ENCODE measurements at regions not wholly inside any gene's neighbourhood (a gene's known extent, or its start where the extent isn't known, plus 50 kb on each side); places are given as distances from the start of the nearest gene placed in this dataset.

GRCh38 chr18:38115201-38115600 lies 549.6 kb upstream of the CELF4 start:
- Mint-ChIP-seq H3K4me1 (ENCODE audit: insufficient read depth, unreplicated experiment) (no peaks in the 10 kb centered on the region), H3K4me3 (ENCODE audit: unreplicated experiment) (no peak overlapping the region), H3K9me3 (ENCODE audit: unreplicated experiment) (no peaks in the 10 kb centered on the region), H3K36me3 (ENCODE audit: insufficient read depth, unreplicated experiment) (no peaks in the 10 kb centered on the region), H3K27me3 (ENCODE audit: insufficient read depth, unreplicated experiment) (no peaks in the 10 kb centered on the region), H3K27ac (ENCODE audit: low read depth, unreplicated experiment) (no peak overlapping the region)
- ChIA-PET POLR2A (no interaction called here), CTCF (no interaction called here)
- TF ChIP-seq, protein P1, sequence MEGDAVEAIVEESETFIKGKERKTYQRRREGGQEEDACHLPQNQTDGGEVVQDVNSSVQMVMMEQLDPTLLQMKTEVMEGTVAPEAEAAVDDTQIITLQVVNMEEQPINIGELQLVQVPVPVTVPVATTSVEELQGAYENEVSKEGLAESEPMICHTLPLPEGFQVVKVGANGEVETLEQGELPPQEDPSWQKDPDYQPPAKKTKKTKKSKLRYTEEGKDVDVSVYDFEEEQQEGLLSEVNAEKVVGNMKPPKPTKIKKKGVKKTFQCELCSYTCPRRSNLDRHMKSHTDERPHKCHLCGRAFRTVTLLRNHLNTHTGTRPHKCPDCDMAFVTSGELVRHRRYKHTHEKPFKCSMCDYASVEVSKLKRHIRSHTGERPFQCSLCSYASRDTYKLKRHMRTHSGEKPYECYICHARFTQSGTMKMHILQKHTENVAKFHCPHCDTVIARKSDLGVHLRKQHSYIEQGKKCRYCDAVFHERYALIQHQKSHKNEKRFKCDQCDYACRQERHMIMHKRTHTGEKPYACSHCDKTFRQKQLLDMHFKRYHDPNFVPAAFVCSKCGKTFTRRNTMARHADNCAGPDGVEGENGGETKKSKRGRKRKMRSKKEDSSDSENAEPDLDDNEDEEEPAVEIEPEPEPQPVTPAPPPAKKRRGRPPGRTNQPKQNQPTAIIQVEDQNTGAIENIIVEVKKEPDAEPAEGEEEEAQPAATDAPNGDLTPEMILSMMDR (IDR thresholded peaks at IDR 0.05; ENCODE audit: unreplicated experiment), result no peak
- intact Hi-C loops (cut with micrococcal nuclease), result no loop called here
- no peak for DNase-seq (ENCODE audit: unreplicated experiment)
- no TSS peak for BruUV-seq (replicated peaks)

DNA sequence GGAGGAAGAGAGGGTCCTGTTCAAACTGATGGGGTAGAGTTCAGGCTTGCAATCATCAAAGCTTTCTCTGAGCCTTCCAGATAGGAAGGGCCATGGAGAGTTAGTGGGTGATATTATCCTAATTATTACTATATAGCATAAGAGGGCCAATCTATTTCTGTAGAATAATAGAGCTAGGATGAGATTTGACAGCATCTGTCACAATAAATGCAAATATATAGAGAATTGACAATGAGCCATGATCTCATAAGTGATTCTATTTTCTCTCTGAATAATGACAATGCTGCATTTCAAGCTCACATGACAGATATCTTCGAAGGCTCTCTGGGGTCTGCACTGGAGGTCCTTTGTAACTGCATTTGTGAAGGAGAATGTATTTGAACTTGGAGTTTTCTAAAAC lies 521.9 kb upstream of the CELF4 start:
- no peak for DNase-seq (ENCODE audit: unreplicated experiment)
- peaks cover 31% of the 10 kb centered on the region for H3K27me3 Mint-ChIP-seq (ENCODE audit: insufficient read depth, unreplicated experiment)
- ChIA-PET POLR2A (no interaction called here), CTCF (no interaction called here)
- H3K27ac Mint-ChIP-seq (ENCODE audit: low read depth, unreplicated experiment), result no peak overlapping the region
- H3K36me3 Mint-ChIP-seq (ENCODE audit: insufficient read depth, unreplicated experiment), result no peaks in the 10 kb centered on the region
- TF ChIP-seq, protein P1 (IDR thresholded peaks at IDR 0.05; ENCODE audit: unreplicated experiment), result no peak
- H3K4me3 Mint-ChIP-seq (ENCODE audit: unreplicated experiment), result no peak overlapping the region
- H3K9me3 Mint-ChIP-seq (ENCODE audit: unreplicated experiment), result no peaks in the 10 kb centered on the region
- no peaks in the 10 kb centered on the region for H3K4me1 Mint-ChIP-seq (ENCODE audit: insufficient read depth, unreplicated experiment)
- intact Hi-C loops (cut with micrococcal nuclease), result no loop called here
- BruUV-seq (replicated peaks), result no TSS peak

GRCh38 chr18:38081516-38081915 lies 515.9 kb upstream of the CELF4 start:
- H3K4me1 Mint-ChIP-seq (ENCODE audit: insufficient read depth, unreplicated experiment), result no peaks in the 10 kb centered on the region
- H3K4me3 Mint-ChIP-seq (ENCODE audit: unreplicated experiment), result no peak overlapping the region
- TF ChIP-seq, protein P1 (IDR thresholded peaks at IDR 0.05; ENCODE audit: unreplicated experiment), result no peak
- H3K36me3 Mint-ChIP-seq (ENCODE audit: insufficient read depth, unreplicated experiment), result no peaks in the 10 kb centered on the region
- ChIA-PET POLR2A (interaction anchor here (0.5 kb wide), 1 partner anchor 179 kb away, joined by 4 read pairs; no protein-coding TSS in a partner anchor), CTCF (no interaction called here)
- peaks cover 42% of the 10 kb centered on the region for H3K27me3 Mint-ChIP-seq (ENCODE audit: insufficient read depth, unreplicated experiment)
- no peak overlapping the region for H3K27ac Mint-ChIP-seq (ENCODE audit: low read depth, unreplicated experiment)
- no peak for DNase-seq (ENCODE audit: unreplicated experiment)
- no TSS peak for BruUV-seq (replicated peaks)
- intact Hi-C loops (cut with micrococcal nuclease), result no loop called here
- no peaks in the 10 kb centered on the region for H3K9me3 Mint-ChIP-seq (ENCODE audit: unreplicated experiment)

DNA sequence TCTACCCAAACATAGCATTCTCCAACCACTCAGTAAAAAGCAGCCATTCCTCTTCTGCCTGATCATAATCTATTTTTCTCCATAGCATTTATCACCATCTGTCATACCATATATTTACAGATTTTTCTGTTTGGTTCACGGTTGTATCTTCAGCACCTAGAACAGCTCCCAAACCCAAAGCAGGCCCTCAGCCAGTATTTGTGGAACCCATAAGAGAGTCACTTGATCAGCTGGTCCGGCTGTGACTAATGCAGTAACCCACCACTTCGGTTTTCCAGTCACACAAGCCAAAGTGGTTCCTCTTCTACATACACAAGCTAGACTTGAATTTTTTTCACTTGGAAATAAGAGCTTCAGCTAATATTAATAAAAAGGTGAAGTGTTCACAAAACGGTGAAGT lies 511.6 kb upstream of the CELF4 start:
- Mint-ChIP-seq H3K9me3 (ENCODE audit: unreplicated experiment) (no peaks in the 10 kb centered on the region), H3K4me1 (ENCODE audit: insufficient read depth, unreplicated experiment) (no peaks in the 10 kb centered on the region), H3K4me3 (ENCODE audit: unreplicated experiment) (no peak overlapping the region), H3K27me3 (ENCODE audit: insufficient read depth, unreplicated experiment) (peaks cover 57% of the 10 kb centered on the region), H3K27ac (ENCODE audit: low read depth, unreplicated experiment) (no peak overlapping the region), H3K36me3 (ENCODE audit: insufficient read depth, unreplicated experiment) (no peaks in the 10 kb centered on the region)
- CTCF ChIA-PET, result no interaction called here
- POLR2A ChIA-PET, result interaction anchor here (0.6 to 1.1 kb wide), 2 partner anchors 37 to 72 kb away, joined by 3 read pairs; no protein-coding TSS in a partner anchor
- intact Hi-C loops (cut with micrococcal nuclease), result no loop called here
- no TSS peak for BruUV-seq (replicated peaks)
- peak; percentile 26 for DNase-seq (ENCODE audit: unreplicated experiment)
- TF ChIP-seq, protein P1 (IDR thresholded peaks at IDR 0.05; ENCODE audit: unreplicated experiment), result no peak

Measured in MCF 10A (cell line).